Astrocyte of the spinal cord (primary cell): ENCODE measurements at regions not wholly inside any gene's neighbourhood (a gene's known extent, or its start where the extent isn't known, plus 50 kb on each side); places are given as distances from the start of the nearest gene placed in this dataset.

ENCODE experiments used
- DNase-seq: peaks from one replicate; pipeline ENCODE4 v3.0.0; 2011; ENCODE audit warnings: low read depth, low spot score
- H3K4me3 ChIP-seq: 2 replicates; pipeline ENCODE4 v1.5.1; 2011; ENCODE audit warnings: low read depth, mild to moderate bottlenecking, low read length, moderate library complexity
- CTCF ChIP-seq: IDR thresholded peaks from 2 replicates; pipeline ENCODE4 v1.5.1; 2012; ENCODE audit warnings: low read depth, mild to moderate bottlenecking, low read length, inconsistent platforms
- in situ Hi-C: cut with HindIII; loops from 2 replicates; pipeline ENCODE4 v1.10.0; 2017; ENCODE audit warnings: low sequenced_read_pairs

- in situ Hi-C loops = no loop called here
Measured at GRCh38 chr13:22336460-22336859, 665.6 kb downstream of the FGF9 start.

GRCh38 chr13:22357132-22357531, 686.3 kb downstream of the FGF9 start:
- TF ChIP-seq CTCF = no peak
- DNase-seq = no peak
- in situ Hi-C loops = no loop called here
- no peak overlapping the region for H3K4me3 ChIP-seq

More at GRCh38 chr13:22336460-22336859, 665.6 kb downstream of the FGF9 start:
- TF ChIP-seq CTCF = no peak
- DNase-seq = no peak
- no peak overlapping the region for H3K4me3 ChIP-seq

- in situ Hi-C loops = no loop called here
- DNase-seq = no peak
- no peak for TF ChIP-seq CTCF
- H3K4me3 ChIP-seq = no peak overlapping the region
Measured at GRCh38 chr13:22369090-22369489, 698.2 kb downstream of the FGF9 start.

- no peak overlapping the region for H3K4me3 ChIP-seq
- no peak for DNase-seq
- in situ Hi-C loops = no loop called here
- no peak for TF ChIP-seq CTCF
Measured at GRCh38 chr13:22369840-22370239, 699.0 kb downstream of the FGF9 start.

- H3K4me3 ChIP-seq = no peak overlapping the region
- DNase-seq = no peak
- in situ Hi-C loops = no loop called here
- TF ChIP-seq CTCF = no peak
Measured at GRCh38 chr13:22372261-22372660, 701.4 kb downstream of the FGF9 start.

- no peak for DNase-seq
- in situ Hi-C loops = no loop called here
- H3K4me3 ChIP-seq = no peak overlapping the region
- no peak for TF ChIP-seq CTCF
Measured at GRCh38 chr13:22375151-22375550, 704.3 kb downstream of the FGF9 start.

GRCh38 chr13:22387899-22388298, 717.0 kb downstream of the FGF9 start:
- TF ChIP-seq CTCF = no peak
- in situ Hi-C loops = no loop called here
- no peak overlapping the region for H3K4me3 ChIP-seq
- DNase-seq = no peak
